ENCODE measurements at regions not wholly inside any gene's neighbourhood (a gene's known extent, or its start where the extent isn't known, plus 50 kb on each side); places are given as distances from the start of the nearest gene placed in this dataset.

- H3K27ac ChIP-seq (ENCODE audit: extremely low read depth, low read depth, low read length), result no peak overlapping the region
- H3K4me1 ChIP-seq (replicated peaks in 1 of 2; ENCODE audit: control insufficient read depth in 2 of 2, insufficient read depth in 2 of 2, low read length in 2 of 2), result no peaks in the 10 kb centered on the region
- POLR2A ChIA-PET, result interaction anchor here (0.6 kb wide), 1 partner anchor 16 kb away, joined by 3 read pairs; no protein-coding TSS in a partner anchor
- no peaks in the 10 kb centered on the region for H3K9me1 ChIP-seq (ENCODE audit: control insufficient read depth, insufficient read depth, low read length)
- no peak overlapping the region for H3K9ac ChIP-seq (ENCODE audit: insufficient read depth in 1 of 2, low read depth in 2 of 2, low read length in 2 of 2)
- no TSS peak for BruUV-seq (replicated peaks)
- no peaks in the 10 kb centered on the region for H3K36me3 ChIP-seq (ENCODE audit: control insufficient read depth, insufficient read depth, low read length)
- DNase-seq (ENCODE audit: extremely low read depth in 1 of 4, low spot score in 3 of 4) (no peak), FAIRE-seq (no peak), ATAC-seq (no peak)
- 0% methylated on average over 6 of the region's 10 CpGs for WGBS (ENCODE audit: insufficient coverage, low coverage, missing lambda C conversion rate)
- H3K4me3 ChIP-seq, result no peak overlapping the region
- TF ChIP-seq HMG20A (CRISPR knock-in tag; conservative IDR thresholded peaks at IDR 0.05) (no peak), NFATC3 (IDR thresholded peaks at IDR 0.05) (no peak), IFI16 (CRISPR knock-in tag; IDR thresholded peaks at IDR 0.05) (no peak)
- H3K9me3 ChIP-seq (replicated peaks; ENCODE audit: control insufficient read depth, insufficient read depth, low read depth, low read length), result no peaks in the 10 kb centered on the region
- no peaks in the 10 kb centered on the region for H3K27me3 ChIP-seq (ENCODE audit: control insufficient read depth in 2 of 2, insufficient read depth in 2 of 2, low read length in 2 of 2)
- H4K20me1 ChIP-seq (replicated peaks; ENCODE audit: control insufficient read depth, insufficient read depth, low read length), result no peaks in the 10 kb centered on the region
- in situ Hi-C loops (cut with MboI), result no loop called here
- CTCF ChIA-PET (ENCODE audit: low intra/inter-chr PET ratio), result no interaction called here
- no peak overlapping the region for H3K4me2 ChIP-seq (ENCODE audit: insufficient read depth, low read length)
- H2AFZ ChIP-seq (ENCODE audit: low read depth, low read length), result no peak overlapping the region
- intact Hi-C loops (cut with micrococcal nuclease), result no loop called here
- no peaks in the 10 kb centered on the region for H3K79me2 ChIP-seq (ENCODE audit: control insufficient read depth, insufficient read depth, low read length)
Measured at GRCh38 chr3:135803028-135803692, 162.4 kb upstream of the PPP2R3A start.

- Histone ChIP-seq H3K9me1 (ENCODE audit: control insufficient read depth, insufficient read depth, low read length) (no peaks in the 10 kb centered on the region), H4K20me1 (replicated peaks; ENCODE audit: control insufficient read depth, insufficient read depth, low read length) (no peaks in the 10 kb centered on the region), H3K27me3 (ENCODE audit: control insufficient read depth in 2 of 2, insufficient read depth in 2 of 2, low read length in 2 of 2) (no peaks in the 10 kb centered on the region), H3K9ac (ENCODE audit: insufficient read depth in 1 of 2, low read depth in 2 of 2, low read length in 2 of 2) (no peak overlapping the region), H3K27ac (ENCODE audit: extremely low read depth, low read depth, low read length) (no peak overlapping the region), H3K4me2 (ENCODE audit: insufficient read depth, low read length) (no peak overlapping the region), H3K9me3 (replicated peaks; ENCODE audit: control insufficient read depth, insufficient read depth, low read depth, low read length) (no peaks in the 10 kb centered on the region), H3K4me1 (replicated peaks in 1 of 2; ENCODE audit: control insufficient read depth in 2 of 2, insufficient read depth in 2 of 2, low read length in 2 of 2) (no peaks in the 10 kb centered on the region), H3K36me3 (ENCODE audit: control insufficient read depth, insufficient read depth, low read length) (no peaks in the 10 kb centered on the region), H3K79me2 (ENCODE audit: control insufficient read depth, insufficient read depth, low read length) (no peaks in the 10 kb centered on the region), H2AFZ (ENCODE audit: low read depth, low read length) (no peak overlapping the region), H3K4me3 (no peak overlapping the region)
- WGBS (ENCODE audit: insufficient coverage, low coverage, missing lambda C conversion rate), result 0% methylated on average over 3 of the region's 3 CpGs
- ATAC-seq, result no peak
- no TSS peak for BruUV-seq (replicated peaks)
- FAIRE-seq, result no peak
- in situ Hi-C loops (cut with MboI), result no loop called here
- CTCF ChIA-PET (ENCODE audit: low intra/inter-chr PET ratio), result no interaction called here
- no peak for DNase-seq (ENCODE audit: extremely low read depth in 1 of 4, low spot score in 3 of 4)
- POLR2A ChIA-PET, result no interaction called here
- intact Hi-C loops (cut with micrococcal nuclease), result no loop called here
- TF ChIP-seq TRIM24 (IDR thresholded peaks at IDR 0.05), result no peak
- TF ChIP-seq E2F6 (IDR thresholded peaks at IDR 0.05; ENCODE audit: borderline replicate concordance in 1 of 2, extremely low read depth in 1 of 2, insufficient read depth in 1 of 2, insufficient read length in 1 of 2, low read depth in 1 of 2, low read length in 1 of 2, poor library complexity in 1 of 2, severe bottlenecking in 1 of 2), result no peak
- TF ChIP-seq CCAR2 (IDR thresholded peaks at IDR 0.05; ENCODE audit: low read depth, low read length), result no peak
Measured at GRCh38 chr3:135805752-135806151, 159.8 kb upstream of the PPP2R3A start.

All from K562 (cell line).